HepG2 (cell line): ENCODE measurements at regions not wholly inside any gene's neighbourhood (a gene's known extent, or its start where the extent isn't known, plus 50 kb on each side); places are given as distances from the start of the nearest gene placed in this dataset.

ENCODE experiments used
- ATAC-seq: fragments of 200-7000 bp; cut with Tn5 transposase; 3 replicates; pipeline ENCODE4 v1.9.1; 2020; ENCODE audit warnings: mild to moderate bottlenecking, moderate library complexity
- BruUV-seq: library from RNA; stranded (reverse); fragments of 400-500 nt; replicated peaks from 2 replicates; lab custom pipeline; 2021; lab: Mats Ljungman, UMichigan
- CTCF ChIA-PET: fragments of 300-600 bp; formaldehyde crosslinking; extraction: SDS; loops from one replicate; lab custom pipeline; 2021; ENCODE audit warnings: low total read pairs, inconsistent platforms, low intra/inter-chr PET ratio; lab: Yijun Ruan, JAX
- POLR2A ChIA-PET: fragments of 350-600 bp; sonication (Branson Sonifier 250); formaldehyde crosslinking; loops from one replicate; lab custom pipeline; 2020; ENCODE audit warnings: antibody characterized with exemption, inconsistent platforms; lab: Yijun Ruan, JAX
- DNase-seq: peaks from one replicate; pipeline ENCODE4 v3.0.0-alpha.2; 2015; ENCODE audit warnings: low spot score
- FAIRE-seq: peaks from 3 replicates; lab custom pipeline; 2011; peaks lifted over from hg19 to GRCh38; lab: Jason Lieb, UNC
- H2AFZ ChIP-seq: one replicate; pipeline ENCODE4 v1.6.1; 2011; ENCODE audit warnings: low read length, inconsistent platforms
- H3K27ac ChIP-seq: fragments of 300-600 bp; 3 replicates; pipeline ENCODE4 v1.8.0; 2011; ENCODE audit warnings: mixed run types, mild to moderate bottlenecking, mixed read lengths, low read length, inconsistent platforms; ENCODE audit not compliant: insufficient read depth; ENCODE audit errors: extremely low read length
- H3K27me3 ChIP-seq, 2 experiments: fragments of 200-600 bp in 1 of 2; 2 replicates in 1 of 2; 3 replicates in 1 of 2; pipeline versions ENCODE4 v1.6.0 to v1.8.0; 2011; ENCODE audit warnings: low read length in 2 of 2, mild to moderate bottlenecking in 2 of 2, moderate library complexity in 2 of 2, inconsistent platforms in 1 of 2; ENCODE audit not compliant: insufficient read depth in 2 of 2, control insufficient read depth in 1 of 2
- H3K36me3 ChIP-seq, 2 experiments: fragments of 200-600 bp in 1 of 2; replicated peaks in 1 of 2; 2 replicates in 1 of 2; 3 replicates in 1 of 2; pipeline versions ENCODE4 v1.5.1 to v1.8.0; 2011; ENCODE audit warnings: low read length in 2 of 2, inconsistent platforms in 1 of 2; ENCODE audit not compliant: insufficient read depth in 2 of 2, control insufficient read depth in 1 of 2
- H3K4me1 ChIP-seq: 2 replicates; pipeline ENCODE4 v1.5.1; 2012; ENCODE audit warnings: low read length, inconsistent platforms; ENCODE audit not compliant: insufficient read depth
- H3K4me2 ChIP-seq: 2 replicates; pipeline ENCODE4 v1.6.0; 2011; ENCODE audit warnings: low read depth, low read length, inconsistent platforms
- H3K4me3 ChIP-seq, 3 experiments: fragments of 200-600 bp in 1 of 3; sonication (generic), shearing (Covaris generic) in 1 of 3; replicated peaks in 1 of 3; 2 replicates each; pipeline ENCODE4 v1.5.1; 2011 to 2016; ENCODE audit warnings: low read length in 3 of 3, inconsistent platforms in 2 of 3, low read depth in 2 of 3, mild to moderate bottlenecking in 2 of 3, control low read depth in 1 of 3, mixed read lengths in 1 of 3; ENCODE audit not compliant: insufficient read depth in 1 of 3
- H3K79me2 ChIP-seq: one replicate; pipeline ENCODE4 v1.6.1; 2011; ENCODE audit warnings: low read length, inconsistent platforms; ENCODE audit not compliant: insufficient read depth
- H3K9ac ChIP-seq: 2 replicates; pipeline ENCODE4 v1.6.0; 2011; ENCODE audit warnings: mild to moderate bottlenecking, low read depth, low read length, inconsistent platforms; ENCODE audit not compliant: insufficient read depth
- H3K9me3 ChIP-seq: 2 replicates; pipeline ENCODE4 v1.5.1; 2012; ENCODE audit warnings: mild to moderate bottlenecking, low read length
- H4K20me1 ChIP-seq: 2 replicates; pipeline ENCODE4 v1.6.0; 2011; ENCODE audit warnings: inconsistent platforms, mild to moderate bottlenecking, low read length, moderate library complexity; ENCODE audit not compliant: insufficient read depth
- ATAD3A ChIP-seq: sonication (generic); formaldehyde crosslinking; IDR thresholded peaks from 2 replicates; pipeline ENCODE4 v1.4.0; 2020; ENCODE audit warnings: missing genetic modification reagents
- POLR2AphosphoS2 ChIP-seq: IDR thresholded peaks from 2 replicates; pipeline ENCODE4 v1.6.1; 2011; ENCODE audit warnings: low read depth, low read length, improper control_type of control experiment
- PTBP1 ChIP-seq: fragments of 200-400 bp; formaldehyde crosslinking; IDR thresholded peaks from 2 replicates; pipeline ENCODE4 v1.6.1; 2018; ENCODE audit warnings: low read length, low read depth; ENCODE audit not compliant: poor library complexity, severe bottlenecking
- TAF1 ChIP-seq: sonication (generic); formaldehyde crosslinking; IDR thresholded peaks from 2 replicates; pipeline ENCODE4 v1.4.0; 2020; ENCODE audit warnings: missing genetic modification reagents
- ZNF564 ChIP-seq: sonication (generic); formaldehyde crosslinking; IDR thresholded peaks from 2 replicates; pipeline ENCODE4 v1.8.1; 2023; ENCODE audit warnings: mild to moderate bottlenecking, missing genetic modification reagents
- ZNF572 ChIP-seq: sonication (generic); formaldehyde crosslinking; IDR thresholded peaks from 2 replicates; pipeline ENCODE4 v1.5.1; 2020; ENCODE audit warnings: mild to moderate bottlenecking, missing genetic modification reagents
- WGBS: methylation state at CpG from one replicate; pipeline ENCODE4 v1.1.6; 2017; ENCODE audit warnings: low lambda C conversion rate; 5-methylcytosine and 5-hydroxymethylcytosine counted together
- in situ Hi-C: cut with HindIII; loops from 2 replicates; pipeline ENCODE4 v1.10.0; 2017; ENCODE audit warnings: low pct_unique_long_range_greater_than_20kb; ENCODE audit not compliant: extremely low pct_ligation_motif_present
- intact Hi-C: fragments of 100-400 bp; cut with micrococcal nuclease; formaldehyde crosslinking; loops from one replicate; pipeline ENCODE4 v1.10.0; 2022; ENCODE audit not compliant: unreplicated experiment
- TF ChIP-seq, protein P1 (sequence below): IDR thresholded peaks from 2 replicates; pipeline ENCODE4 v1.6.1; 2018; ENCODE audit warnings: missing genetic modification reagents
- TF ChIP-seq, protein P2 (sequence below): IDR thresholded peaks from 2 replicates; pipeline ENCODE4 v1.6.1; 2018; ENCODE audit warnings: missing genetic modification reagents, mild to moderate bottlenecking, missing compliant biosample characterization
- TF ChIP-seq, protein P3 (sequence below): sonication (generic); formaldehyde crosslinking; IDR thresholded peaks from 2 replicates; pipeline ENCODE4 v1.4.0; 2020; ENCODE audit warnings: missing genetic modification reagents, borderline replicate concordance
- TF ChIP-seq, protein P4 (sequence below): sonication (generic); formaldehyde crosslinking; IDR thresholded peaks from 2 replicates; pipeline ENCODE4 v1.8.0; 2022; ENCODE audit warnings: mild to moderate bottlenecking, missing genetic modification reagents, borderline replicate concordance
- TF ChIP-seq, protein P5 (sequence below): sonication (generic); formaldehyde crosslinking; IDR thresholded peaks from 2 replicates; pipeline ENCODE4 v1.8.1; 2022; ENCODE audit warnings: low read depth, mild to moderate bottlenecking, missing genetic modification reagents
- TF ChIP-seq, protein P6 (sequence below): sonication (generic); formaldehyde crosslinking; IDR thresholded peaks from 2 replicates; pipeline ENCODE4 v1.4.0; 2020; ENCODE audit warnings: missing genetic modification reagents

DNA sequence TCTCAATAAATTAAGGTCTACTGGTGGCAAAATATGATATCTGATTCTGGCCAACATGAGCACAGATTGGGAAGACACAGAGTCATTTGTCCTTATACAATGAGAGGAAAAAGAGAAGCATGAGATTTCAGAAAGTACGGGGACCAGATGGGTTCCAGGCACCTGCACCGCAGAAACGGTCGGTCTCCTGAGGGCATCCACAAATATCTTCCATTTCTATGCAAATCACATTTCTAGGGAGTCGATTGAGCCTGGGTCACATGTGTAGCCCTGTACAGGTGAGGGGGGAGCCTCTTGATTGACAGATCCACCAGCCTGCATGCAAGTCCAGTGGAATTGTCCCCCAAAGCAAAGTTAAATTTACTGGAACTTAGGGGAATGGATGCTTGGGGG is 415.6 kb downstream of the NPHP4 start:
- ChIA-PET POLR2A (no interaction called here), CTCF (no interaction called here)
- no TSS peak for BruUV-seq
- H3K79me2 ChIP-seq: no peaks in the 10 kb centered on the region
- no peaks in the 10 kb centered on the region for H3K9me3 ChIP-seq
- no peak overlapping the region for H3K4me3 ChIP-seq
- H3K4me2 ChIP-seq: no peak overlapping the region
- intact Hi-C loops (no loop called here), in situ Hi-C loops (no loop called here)
- ATAC-seq: no peak
- H3K4me1 ChIP-seq: no peaks in the 10 kb centered on the region
- DNase-seq: no peak
- no peak overlapping the region for H2AFZ ChIP-seq
- no peak overlapping the region for H3K27ac ChIP-seq
- H4K20me1 ChIP-seq: no peaks in the 10 kb centered on the region
- no peak for FAIRE-seq
- no peak overlapping the region for H3K9ac ChIP-seq
- 46% methylated on average over 5 of the region's 5 CpGs for WGBS
- no peaks in the 10 kb centered on the region; a peak in 2 of 5 replicates for H3K27me3 ChIP-seq
- no peaks in the 10 kb centered on the region for H3K36me3 ChIP-seq
- TF ChIP-seq ATAD3A (CRISPR knock-in tag): no peak
- TF ChIP-seq, protein P1, sequence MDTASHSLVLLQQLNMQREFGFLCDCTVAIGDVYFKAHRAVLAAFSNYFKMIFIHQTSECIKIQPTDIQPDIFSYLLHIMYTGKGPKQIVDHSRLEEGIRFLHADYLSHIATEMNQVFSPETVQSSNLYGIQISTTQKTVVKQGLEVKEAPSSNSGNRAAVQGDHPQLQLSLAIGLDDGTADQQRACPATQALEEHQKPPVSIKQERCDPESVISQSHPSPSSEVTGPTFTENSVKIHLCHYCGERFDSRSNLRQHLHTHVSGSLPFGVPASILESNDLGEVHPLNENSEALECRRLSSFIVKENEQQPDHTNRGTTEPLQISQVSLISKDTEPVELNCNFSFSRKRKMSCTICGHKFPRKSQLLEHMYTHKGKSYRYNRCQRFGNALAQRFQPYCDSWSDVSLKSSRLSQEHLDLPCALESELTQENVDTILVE (CRISPR knock-in tag): no peak
- TF ChIP-seq TAF1 (CRISPR knock-in tag): no peak
- TF ChIP-seq POLR2AphosphoS2: no peak
- TF ChIP-seq, protein P2, sequence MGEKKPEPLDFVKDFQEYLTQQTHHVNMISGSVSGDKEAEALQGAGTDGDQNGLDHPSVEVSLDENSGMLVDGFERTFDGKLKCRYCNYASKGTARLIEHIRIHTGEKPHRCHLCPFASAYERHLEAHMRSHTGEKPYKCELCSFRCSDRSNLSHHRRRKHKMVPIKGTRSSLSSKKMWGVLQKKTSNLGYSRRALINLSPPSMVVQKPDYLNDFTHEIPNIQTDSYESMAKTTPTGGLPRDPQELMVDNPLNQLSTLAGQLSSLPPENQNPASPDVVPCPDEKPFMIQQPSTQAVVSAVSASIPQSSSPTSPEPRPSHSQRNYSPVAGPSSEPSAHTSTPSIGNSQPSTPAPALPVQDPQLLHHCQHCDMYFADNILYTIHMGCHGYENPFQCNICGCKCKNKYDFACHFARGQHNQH (CRISPR knock-in tag): no peak
- TF ChIP-seq, protein P3, sequence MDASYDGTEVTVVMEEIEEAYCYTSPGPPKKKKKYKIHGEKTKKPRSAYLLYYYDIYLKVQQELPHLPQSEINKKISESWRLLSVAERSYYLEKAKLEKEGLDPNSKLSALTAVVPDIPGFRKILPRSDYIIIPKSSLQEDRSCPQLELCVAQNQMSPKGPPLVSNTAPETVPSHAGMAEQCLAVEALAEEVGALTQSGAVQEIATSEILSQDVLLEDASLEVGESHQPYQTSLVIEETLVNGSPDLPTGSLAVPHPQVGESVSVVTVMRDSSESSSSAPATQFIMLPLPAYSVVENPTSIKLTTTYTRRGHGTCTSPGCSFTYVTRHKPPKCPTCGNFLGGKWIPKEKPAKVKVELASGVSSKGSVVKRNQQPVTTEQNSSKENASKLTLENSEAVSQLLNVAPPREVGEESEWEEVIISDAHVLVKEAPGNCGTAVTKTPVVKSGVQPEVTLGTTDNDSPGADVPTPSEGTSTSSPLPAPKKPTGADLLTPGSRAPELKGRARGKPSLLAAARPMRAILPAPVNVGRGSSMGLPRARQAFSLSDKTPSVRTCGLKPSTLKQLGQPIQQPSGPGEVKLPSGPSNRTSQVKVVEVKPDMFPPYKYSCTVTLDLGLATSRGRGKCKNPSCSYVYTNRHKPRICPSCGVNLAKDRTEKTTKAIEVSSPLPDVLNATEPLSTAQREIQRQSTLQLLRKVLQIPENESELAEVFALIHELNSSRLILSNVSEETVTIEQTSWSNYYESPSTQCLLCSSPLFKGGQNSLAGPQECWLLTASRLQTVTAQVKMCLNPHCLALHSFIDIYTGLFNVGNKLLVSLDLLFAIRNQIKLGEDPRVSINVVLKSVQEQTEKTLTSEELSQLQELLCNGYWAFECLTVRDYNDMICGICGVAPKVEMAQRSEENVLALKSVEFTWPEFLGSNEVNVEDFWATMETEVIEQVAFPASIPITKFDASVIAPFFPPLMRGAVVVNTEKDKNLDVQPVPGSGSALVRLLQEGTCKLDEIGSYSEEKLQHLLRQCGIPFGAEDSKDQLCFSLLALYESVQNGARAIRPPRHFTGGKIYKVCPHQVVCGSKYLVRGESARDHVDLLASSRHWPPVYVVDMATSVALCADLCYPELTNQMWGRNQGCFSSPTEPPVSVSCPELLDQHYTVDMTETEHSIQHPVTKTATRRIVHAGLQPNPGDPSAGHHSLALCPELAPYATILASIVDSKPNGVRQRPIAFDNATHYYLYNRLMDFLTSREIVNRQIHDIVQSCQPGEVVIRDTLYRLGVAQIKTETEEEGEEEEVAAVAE: no peak
- TF ChIP-seq ZNF572: no peak
- TF ChIP-seq ZNF564 (CRISPR knock-in tag): no peak
- TF ChIP-seq, protein P4, sequence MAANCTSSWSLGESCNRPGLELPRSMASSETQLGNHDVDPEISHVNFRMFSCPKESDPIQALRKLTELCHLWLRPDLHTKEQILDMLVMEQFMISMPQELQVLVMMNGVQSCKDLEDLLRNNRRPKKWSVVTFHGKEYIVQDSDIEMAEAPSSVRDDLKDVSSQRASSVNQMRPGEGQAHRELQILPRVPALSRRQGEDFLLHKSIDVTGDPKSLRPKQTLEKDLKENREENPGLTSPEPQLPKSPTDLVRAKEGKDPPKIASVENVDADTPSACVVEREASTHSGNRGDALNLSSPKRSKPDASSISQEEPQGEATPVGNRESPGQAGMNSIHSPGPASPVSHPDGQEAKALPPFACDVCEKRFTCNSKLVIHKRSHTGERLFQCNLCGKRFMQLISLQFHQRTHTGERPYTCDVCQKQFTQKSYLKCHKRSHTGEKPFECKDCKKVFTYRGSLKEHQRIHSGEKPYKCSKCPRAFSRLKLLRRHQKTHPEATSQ (CRISPR knock-in tag): no peak
- TF ChIP-seq PTBP1: no peak
- TF ChIP-seq, protein P5, sequence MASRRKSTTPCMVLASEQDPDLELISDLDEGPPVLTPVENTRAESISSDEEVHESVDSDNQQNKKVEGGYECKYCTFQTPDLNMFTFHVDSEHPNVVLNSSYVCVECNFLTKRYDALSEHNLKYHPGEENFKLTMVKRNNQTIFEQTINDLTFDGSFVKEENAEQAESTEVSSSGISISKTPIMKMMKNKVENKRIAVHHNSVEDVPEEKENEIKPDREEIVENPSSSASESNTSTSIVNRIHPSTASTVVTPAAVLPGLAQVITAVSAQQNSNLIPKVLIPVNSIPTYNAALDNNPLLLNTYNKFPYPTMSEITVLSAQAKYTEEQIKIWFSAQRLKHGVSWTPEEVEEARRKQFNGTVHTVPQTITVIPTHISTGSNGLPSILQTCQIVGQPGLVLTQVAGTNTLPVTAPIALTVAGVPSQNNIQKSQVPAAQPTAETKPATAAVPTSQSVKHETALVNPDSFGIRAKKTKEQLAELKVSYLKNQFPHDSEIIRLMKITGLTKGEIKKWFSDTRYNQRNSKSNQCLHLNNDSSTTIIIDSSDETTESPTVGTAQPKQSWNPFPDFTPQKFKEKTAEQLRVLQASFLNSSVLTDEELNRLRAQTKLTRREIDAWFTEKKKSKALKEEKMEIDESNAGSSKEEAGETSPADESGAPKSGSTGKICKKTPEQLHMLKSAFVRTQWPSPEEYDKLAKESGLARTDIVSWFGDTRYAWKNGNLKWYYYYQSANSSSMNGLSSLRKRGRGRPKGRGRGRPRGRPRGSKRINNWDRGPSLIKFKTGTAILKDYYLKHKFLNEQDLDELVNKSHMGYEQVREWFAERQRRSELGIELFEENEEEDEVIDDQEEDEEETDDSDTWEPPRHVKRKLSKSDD (CRISPR knock-in tag): no peak
- TF ChIP-seq, protein P6, sequence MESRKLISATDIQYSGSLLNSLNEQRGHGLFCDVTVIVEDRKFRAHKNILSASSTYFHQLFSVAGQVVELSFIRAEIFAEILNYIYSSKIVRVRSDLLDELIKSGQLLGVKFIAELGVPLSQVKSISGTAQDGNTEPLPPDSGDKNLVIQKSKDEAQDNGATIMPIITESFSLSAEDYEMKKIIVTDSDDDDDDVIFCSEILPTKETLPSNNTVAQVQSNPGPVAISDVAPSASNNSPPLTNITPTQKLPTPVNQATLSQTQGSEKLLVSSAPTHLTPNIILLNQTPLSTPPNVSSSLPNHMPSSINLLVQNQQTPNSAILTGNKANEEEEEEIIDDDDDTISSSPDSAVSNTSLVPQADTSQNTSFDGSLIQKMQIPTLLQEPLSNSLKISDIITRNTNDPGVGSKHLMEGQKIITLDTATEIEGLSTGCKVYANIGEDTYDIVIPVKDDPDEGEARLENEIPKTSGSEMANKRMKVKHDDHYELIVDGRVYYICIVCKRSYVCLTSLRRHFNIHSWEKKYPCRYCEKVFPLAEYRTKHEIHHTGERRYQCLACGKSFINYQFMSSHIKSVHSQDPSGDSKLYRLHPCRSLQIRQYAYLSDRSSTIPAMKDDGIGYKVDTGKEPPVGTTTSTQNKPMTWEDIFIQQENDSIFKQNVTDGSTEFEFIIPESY (CRISPR knock-in tag): no peak
